HG02623 (cell line): ENCODE measurements at regions not wholly inside any gene's neighbourhood (a gene's known extent, or its start where the extent isn't known, plus 50 kb on each side); places are given as distances from the start of the nearest gene placed in this dataset.

ENCODE experiments used
- ATAC-seq: cut with Tn5 transposase; IDR thresholded peaks from one replicate; pipeline ENCODE4 v1.9.1; 2021; ENCODE audit warnings: moderate library complexity; ENCODE audit not compliant: unreplicated experiment

- ATAC-seq: no peak
Measured at GRCh38 chr18:60656553-60656952, 284.0 kb upstream of the MC4R start.

- no peak for ATAC-seq
Measured at GRCh38 chr18:60662491-60662890, 289.9 kb upstream of the MC4R start.

- ATAC-seq: no peak
Measured at GRCh38 chr18:60663060-60663989, 290.8 kb upstream of the MC4R start.

GRCh38 chr18:60664736-60665135, 292.2 kb upstream of the MC4R start:
- no peak for ATAC-seq

- no peak for ATAC-seq
Measured at GRCh38 chr18:60667016-60667415, 294.4 kb upstream of the MC4R start.

GRCh38 chr18:60668583-60668982, 296.0 kb upstream of the MC4R start:
- ATAC-seq: no peak

- ATAC-seq: no peak
Measured at GRCh38 chr18:60669938-60670337, 297.4 kb upstream of the MC4R start.

- ATAC-seq: no peak
Measured at GRCh38 chr18:60671021-60671420, 298.4 kb upstream of the MC4R start.

- no peak for ATAC-seq
Measured at GRCh38 chr18:60675126-60675525, 302.6 kb upstream of the MC4R start.

- ATAC-seq: no peak
Measured at GRCh38 chr18:60675801-60676200, 303.2 kb upstream of the MC4R start.

GRCh38 chr18:60676815-60677214, 304.2 kb upstream of the MC4R start:
- ATAC-seq: no peak

GRCh38 chr18:60684843-60685513, 312.4 kb upstream of the MC4R start:
- no peak for ATAC-seq

GRCh38 chr18:60686142-60686541, 313.6 kb upstream of the MC4R start:
- ATAC-seq: no peak

- ATAC-seq: no peak
Measured at GRCh38 chr18:60691061-60691460, 318.5 kb upstream of the MC4R start.

GRCh38 chr18:60693426-60693825, 320.9 kb upstream of the MC4R start:
- no peak for ATAC-seq

GRCh38 chr18:60698901-60699300, 326.3 kb upstream of the MC4R start:
- no peak for ATAC-seq

GRCh38 chr18:60722742-60723141, 350.2 kb upstream of the MC4R start:
- ATAC-seq: no peak

- ATAC-seq: no peak
Measured at GRCh38 chr18:60732143-60732542, 359.6 kb upstream of the MC4R start.

GRCh38 chr18:60739212-60739611, 366.6 kb upstream of the MC4R start:
- ATAC-seq: no peak

- ATAC-seq: no peak
Measured at GRCh38 chr18:60740313-60740712, 367.7 kb upstream of the MC4R start.

- ATAC-seq: no peak
Measured at GRCh38 chr18:60746491-60746890, 373.9 kb upstream of the MC4R start.

- ATAC-seq: no peak
Measured at GRCh38 chr18:60746919-60747318, 374.3 kb upstream of the MC4R start.
